Breast epithelium (tissue), 4 donors: ENCODE measurements at regions not wholly inside any gene's neighbourhood (a gene's known extent, or its start where the extent isn't known, plus 50 kb on each side); places are given as distances from the start of the nearest gene placed in this dataset.
A peak's percentile ranks its signal among the peaks of the same experiment; 100 is the strongest.

ENCODE experiments used
- DNase-seq, 2 donors: peaks; one replicate each; pipeline ENCODE4 v3.0.0-alpha.2; 2019; ENCODE audit warnings: low spot score in 2 of 2
- H3K27ac ChIP-seq, 2 donors: fragments of 200-600 bp; sonication (generic) in 1 of 2; one replicate each; pipeline ENCODE4 v1.5.1; 2016 to 2019; ENCODE audit warnings: mild to moderate bottlenecking in 1 of 2
- H3K27me3 ChIP-seq, 2 donors: fragments of 200-600 bp; sonication (generic) in 1 of 2; one replicate each; pipeline versions ENCODE4 v1.5.1 to v1.6.0; 2017 to 2019; ENCODE audit warnings: control low read depth in 1 of 2, mild to moderate bottlenecking in 1 of 2
- H3K36me3 ChIP-seq: fragments of 200-600 bp; one replicate; pipeline ENCODE4 v1.5.1; 2019
- H3K4me1 ChIP-seq, 2 donors: fragments of 200-600 bp; sonication (generic); one replicate each; pipeline ENCODE4 v1.5.1; 2016 to 2019; ENCODE audit warnings: control low read depth in 1 of 2
- H3K4me3 ChIP-seq, 3 donors: fragments of 200-600 bp; sonication (generic); 1 replicate in 2 of 3; 2 replicates in 1 of 3; pipeline ENCODE4 v1.5.1; 2016 to 2019; ENCODE audit warnings: mild to moderate bottlenecking in 3 of 3, moderate library complexity in 2 of 3
- H3K9me3 ChIP-seq, 2 donors: fragments of 200-600 bp; sonication (generic) in 1 of 2; one replicate each; pipeline ENCODE4 v1.5.1; 2016 to 2019; ENCODE audit warnings: control low read depth in 1 of 2
- POLR2A ChIP-seq: fragments of 450-650 bp; IDR thresholded peaks from one replicate; pipeline ENCODE4 v1.6.1; 2016; ENCODE audit warnings: antibody characterized with exemption, mild to moderate bottlenecking, moderate library complexity
- POLR2AphosphoS5 ChIP-seq, 3 donors: sonication (generic); formaldehyde crosslinking; IDR thresholded peaks; one replicate each; pipeline ENCODE4 v1.6.1; 2017; ENCODE audit warnings: antibody characterized with exemption in 3 of 3
- intact Hi-C: fragments of 100-400 bp; cut with DNase I; formaldehyde crosslinking; loops from one replicate; pipeline ENCODE4 v1.15.1; 2023; ENCODE audit warnings: low total_unique reads
- TF ChIP-seq, protein P1 (sequence below), 3 donors: fragments of 450-650 bp; IDR thresholded peaks; one replicate each; pipeline ENCODE4 v1.5.1; 2016 to 2017; ENCODE audit warnings: antibody characterized with exemption in 3 of 3, mild to moderate bottlenecking in 3 of 3, moderate library complexity in 3 of 3

DNA sequence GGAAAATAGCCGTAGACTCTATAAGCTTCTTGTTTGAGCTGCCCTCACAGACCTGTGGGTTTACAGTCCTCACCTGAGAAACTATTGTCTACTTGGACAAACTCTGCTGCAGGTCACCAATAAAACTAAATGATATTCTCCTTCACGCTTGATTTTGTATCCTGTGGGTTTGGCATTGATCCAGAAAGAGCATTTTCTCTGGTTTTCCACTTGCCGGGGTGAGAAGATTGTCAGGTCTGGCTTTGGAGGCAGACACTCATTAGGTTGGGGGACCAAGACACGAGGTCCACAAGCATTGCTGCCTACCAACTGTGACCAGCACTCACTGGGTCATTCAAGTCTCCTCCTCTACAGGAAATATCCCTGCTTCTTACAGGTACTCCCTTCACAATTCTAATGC is 68.5 kb downstream of the CDC14C start:
- Histone ChIP-seq H3K36me3 (no peaks in the 10 kb centered on the region), H3K27ac (no peak overlapping the region)

GRCh38 chr7:49001610-49002033 is 77.3 kb downstream of the CDC14C start:
- no peaks in the 10 kb centered on the region for H3K9me3 ChIP-seq
- intact Hi-C loops: loop anchor here (10.0 kb wide), 1 partner anchor 847 kb away; no protein-coding TSS in a partner anchor
- DNase-seq: no peak

More for the DNA sequence above, 68.5 kb downstream of the CDC14C start:
- TF ChIP-seq POLR2A: no peak
- no peak for TF ChIP-seq POLR2AphosphoS5 (IDR thresholded peaks at IDR 0.05)
- TF ChIP-seq, protein P1, sequence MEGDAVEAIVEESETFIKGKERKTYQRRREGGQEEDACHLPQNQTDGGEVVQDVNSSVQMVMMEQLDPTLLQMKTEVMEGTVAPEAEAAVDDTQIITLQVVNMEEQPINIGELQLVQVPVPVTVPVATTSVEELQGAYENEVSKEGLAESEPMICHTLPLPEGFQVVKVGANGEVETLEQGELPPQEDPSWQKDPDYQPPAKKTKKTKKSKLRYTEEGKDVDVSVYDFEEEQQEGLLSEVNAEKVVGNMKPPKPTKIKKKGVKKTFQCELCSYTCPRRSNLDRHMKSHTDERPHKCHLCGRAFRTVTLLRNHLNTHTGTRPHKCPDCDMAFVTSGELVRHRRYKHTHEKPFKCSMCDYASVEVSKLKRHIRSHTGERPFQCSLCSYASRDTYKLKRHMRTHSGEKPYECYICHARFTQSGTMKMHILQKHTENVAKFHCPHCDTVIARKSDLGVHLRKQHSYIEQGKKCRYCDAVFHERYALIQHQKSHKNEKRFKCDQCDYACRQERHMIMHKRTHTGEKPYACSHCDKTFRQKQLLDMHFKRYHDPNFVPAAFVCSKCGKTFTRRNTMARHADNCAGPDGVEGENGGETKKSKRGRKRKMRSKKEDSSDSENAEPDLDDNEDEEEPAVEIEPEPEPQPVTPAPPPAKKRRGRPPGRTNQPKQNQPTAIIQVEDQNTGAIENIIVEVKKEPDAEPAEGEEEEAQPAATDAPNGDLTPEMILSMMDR (IDR thresholded peaks at IDR 0.05): no peak
- Histone ChIP-seq H3K4me1 (no peaks in the 10 kb centered on the region), H3K9me3 (no peaks in the 10 kb centered on the region), H3K4me3 (no peak overlapping the region), H3K27me3 (no peaks in the 10 kb centered on the region)
- intact Hi-C loops: no loop called here
- no peak for DNase-seq

GRCh38 chr7:49010717-49011116 is 86.4 kb downstream of the CDC14C start:
- Histone ChIP-seq H3K4me1 (no peaks in the 10 kb centered on the region), H3K27ac (no peak overlapping the region), H3K4me3 (no peak overlapping the region), H3K36me3 (no peaks in the 10 kb centered on the region), H3K27me3 (no peaks in the 10 kb centered on the region), H3K9me3 (peaks cover 4 to 10% of the 10 kb centered on the region in 2 donors)
- no peak for DNase-seq
- no peak for TF ChIP-seq POLR2AphosphoS5 (IDR thresholded peaks at IDR 0.05)
- no peak for TF ChIP-seq POLR2A
- TF ChIP-seq, protein P1 (IDR thresholded peaks at IDR 0.05): no peak
- intact Hi-C loops: no loop called here

More at GRCh38 chr7:49001610-49002033, 77.3 kb downstream of the CDC14C start:
- Histone ChIP-seq H3K36me3 (no peaks in the 10 kb centered on the region), H3K4me1 (no peaks in the 10 kb centered on the region), H3K27me3 (no peaks in the 10 kb centered on the region), H3K27ac (no peak overlapping the region), H3K4me3 (no peak overlapping the region)
- TF ChIP-seq, protein P1 (IDR thresholded peaks at IDR 0.05): peak in 1 of 3 donors; percentile 8
- TF ChIP-seq POLR2AphosphoS5 (IDR thresholded peaks at IDR 0.05): no peak

DNA sequence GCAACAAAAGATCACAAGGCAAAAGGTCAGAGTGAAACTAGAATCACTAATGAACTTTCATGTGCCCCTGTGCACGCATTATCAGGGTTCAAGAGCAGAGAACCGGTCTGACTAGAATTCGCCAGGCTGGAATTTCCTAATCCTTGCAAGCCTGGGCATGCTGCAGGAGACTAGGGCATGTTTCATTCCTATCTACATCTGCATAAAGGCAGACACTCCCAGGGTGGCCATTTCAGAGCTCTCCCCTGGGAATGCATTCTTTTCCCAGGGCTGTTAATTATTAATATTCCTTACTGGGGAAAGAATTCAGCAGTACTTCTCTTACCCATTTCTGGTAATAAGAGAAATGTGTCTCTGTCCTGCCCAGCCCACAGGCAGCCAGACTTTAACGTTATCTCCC is 90.5 kb downstream of the CDC14C start:
- no peak for DNase-seq
- Histone ChIP-seq H3K27me3 (no peaks in the 10 kb centered on the region), H3K4me3 (no peak overlapping the region), H3K9me3 (peaks cover 4 to 17% of the 10 kb centered on the region in 2 donors), H3K4me1 (no peaks in the 10 kb centered on the region), H3K36me3 (no peaks in the 10 kb centered on the region), H3K27ac (no peak overlapping the region)
- intact Hi-C loops: no loop called here
- TF ChIP-seq, protein P1 (IDR thresholded peaks at IDR 0.05): no peak
- TF ChIP-seq POLR2AphosphoS5 (IDR thresholded peaks at IDR 0.05) (no peak), POLR2A (no peak)

DNA sequence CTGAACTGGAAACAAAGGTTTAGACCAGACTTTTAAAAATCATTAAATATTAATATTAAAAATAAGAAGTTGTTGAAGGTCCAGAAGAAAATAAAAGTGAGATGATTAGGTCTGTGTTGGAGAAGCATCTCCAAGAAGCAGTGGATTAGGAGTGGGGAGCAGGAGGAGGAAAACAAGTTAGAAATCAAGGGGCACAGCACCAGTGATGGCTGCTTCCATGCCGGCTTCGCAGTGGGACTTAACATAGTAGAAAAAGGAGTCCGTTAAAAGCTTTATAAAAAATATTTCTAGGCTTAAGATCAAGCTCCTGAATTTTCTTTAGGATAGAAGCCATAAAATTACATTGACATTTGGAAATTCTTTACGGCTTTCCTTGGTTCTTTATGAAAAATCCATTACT is 95.8 kb downstream of the CDC14C start:
- Histone ChIP-seq H3K27ac (no peak overlapping the region), H3K9me3 (peaks cover 0 to 7% of the 10 kb centered on the region in 2 donors), H3K36me3 (no peaks in the 10 kb centered on the region), H3K27me3 (no peaks in the 10 kb centered on the region), H3K4me1 (no peaks in the 10 kb centered on the region), H3K4me3 (no peak overlapping the region)
- no peak for DNase-seq
- TF ChIP-seq, protein P1 (IDR thresholded peaks at IDR 0.05): no peak
- TF ChIP-seq POLR2AphosphoS5 (IDR thresholded peaks at IDR 0.05) (no peak), POLR2A (no peak)
- intact Hi-C loops: no loop called here
